Right cardiac atrium (tissue), 5 donors: ENCODE measurements at regions not wholly inside any gene's neighbourhood (a gene's known extent, or its start where the extent isn't known, plus 50 kb on each side); places are given as distances from the start of the nearest gene placed in this dataset.
A peak's percentile ranks its signal among the peaks of the same experiment; 100 is the strongest.

Experiments
- ATAC-seq, 2 donors: fragments of 200-7000 bp; cut with Tn5 transposase; one replicate each; pipeline versions ENCODE4 v1.8.0 to v1.9.1; 2020; ENCODE audit warnings: moderate library complexity in 2 of 2, mild to moderate bottlenecking in 1 of 2
- DNase-seq, 3 donors: peaks; one replicate each; pipeline ENCODE4 v3.0.0-alpha.2; 2020
- H3K27ac ChIP-seq: one replicate; pipeline ENCODE4 v1.5.1; 2013; ENCODE audit warnings: mild to moderate bottlenecking, low read length, control low read depth, moderate library complexity
- H3K27me3 ChIP-seq: one replicate; pipeline ENCODE4 v1.6.1; 2013; ENCODE audit not compliant: control insufficient read depth, insufficient read depth
- H3K4me1 ChIP-seq: one replicate; pipeline ENCODE4 v1.6.1; 2013; ENCODE audit warnings: low read length; ENCODE audit not compliant: control insufficient read depth, insufficient read depth
- H3K4me3 ChIP-seq: one replicate; pipeline ENCODE4 v1.5.1; 2013; ENCODE audit warnings: low read length, control low read depth
- H3K9me3 ChIP-seq: one replicate; pipeline ENCODE4 v1.6.1; 2013; ENCODE audit warnings: low read length; ENCODE audit not compliant: control insufficient read depth
- WGBS: extraction: QIAGEN DNeasy Blood & Tissue Kit; methylation state at CpG from one replicate; pipeline ENCODE4 v1.1.7; 2013; 5-methylcytosine and 5-hydroxymethylcytosine counted together
- intact Hi-C, 4 donors: fragments of 100-400 bp; cut with DNase I; formaldehyde crosslinking; loops; one replicate each; pipeline versions ENCODE4 v1.11.0 to v1.14.0; 2022 to 2023
- donor health status: healthy with polysubstance abuse.
- donor health status: DM: no; HTN: yes; CAD: no.
- donor health status: DM: no; HTN: no; CAD: no.
- donor health status: DM: no; HTN: yes; CAD: no; lungs with severe emphysema.
- donor health status: DM: yes; HTN: yes; CAD: no.

DNA sequence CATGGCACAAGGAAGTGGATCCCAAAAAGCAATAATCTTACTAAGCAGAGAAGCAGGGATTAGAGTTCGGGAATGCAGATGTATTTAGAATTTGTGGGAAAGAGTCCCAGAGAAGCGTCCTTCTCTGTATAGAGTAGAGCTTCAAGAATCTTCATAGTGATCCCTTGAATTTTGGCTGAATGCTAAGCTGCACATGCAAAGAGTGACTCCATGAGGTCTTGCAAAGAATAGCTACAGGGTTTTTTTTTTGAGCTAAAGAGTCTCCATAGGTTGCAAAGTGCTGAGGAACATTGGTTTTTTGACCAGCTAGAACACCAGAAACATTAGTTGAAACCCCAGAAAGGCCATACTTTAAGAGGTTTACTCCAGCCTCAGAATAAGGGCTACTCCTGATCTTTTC is 206.7 kb downstream of the CTH start:
- Histone ChIP-seq H3K4me1 (no peaks in the 10 kb centered on the region), H3K4me3 (no peak overlapping the region), H3K9me3 (no peaks in the 10 kb centered on the region), H3K27me3 (no peaks in the 10 kb centered on the region), H3K27ac (no peak overlapping the region)
- ATAC-seq (no peak), DNase-seq (no peak)
- intact Hi-C loops = no loop called here
- 75% methylated on average over 2 of the region's 2 CpGs for WGBS

DNA sequence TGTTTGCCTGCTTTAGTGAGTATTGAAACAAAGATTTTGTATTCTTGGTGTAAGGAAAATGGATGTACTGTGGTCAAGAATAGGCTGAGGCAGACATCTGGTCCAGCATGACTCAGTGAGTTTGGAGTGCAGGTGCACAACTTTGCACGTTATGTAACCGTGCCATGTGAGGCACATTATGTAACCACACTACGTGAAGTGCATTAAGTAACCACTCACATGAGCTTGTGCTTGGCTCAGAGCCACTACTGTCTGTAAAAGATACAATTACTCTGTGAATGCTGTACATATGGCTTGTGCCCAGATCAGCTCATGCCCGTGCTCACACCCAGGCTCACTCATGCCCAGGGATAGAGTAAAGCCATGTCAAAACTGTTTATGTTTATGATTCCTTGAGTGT is 216.8 kb downstream of the CTH start:
- 51% methylated on average over 4 of the region's 4 CpGs for WGBS
- Histone ChIP-seq H3K27ac (no peak overlapping the region), H3K4me1 (no peaks in the 10 kb centered on the region), H3K4me3 (no peak overlapping the region), H3K27me3 (no peaks in the 10 kb centered on the region), H3K9me3 (no peaks in the 10 kb centered on the region)
- intact Hi-C loops = no loop called here
- DNase-seq (no peak), ATAC-seq (no peak)

DNA sequence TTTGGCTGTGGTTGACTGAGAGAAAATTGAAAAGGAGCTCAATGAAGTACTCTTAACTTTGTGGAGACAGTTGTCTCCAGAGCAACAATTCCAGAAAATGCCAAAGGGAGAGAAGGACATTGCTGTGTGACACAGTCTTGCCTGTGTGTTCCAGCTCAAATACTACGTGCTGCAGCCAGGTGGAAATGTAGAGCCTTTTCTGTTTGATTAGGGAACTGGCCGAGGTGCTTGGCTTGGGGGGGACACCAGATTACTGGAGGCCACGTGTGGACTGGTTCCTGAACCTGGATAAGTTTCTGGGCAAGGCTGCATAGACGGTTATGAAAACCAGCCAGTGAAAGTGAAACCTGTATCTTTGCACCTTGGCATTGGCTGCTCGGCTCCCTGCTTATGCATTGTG is 217.9 kb downstream of the CTH start:
- Histone ChIP-seq H3K27ac (no peak overlapping the region), H3K4me1 (no peaks in the 10 kb centered on the region), H3K9me3 (no peaks in the 10 kb centered on the region), H3K27me3 (no peaks in the 10 kb centered on the region), H3K4me3 (no peak overlapping the region)
- WGBS = 62% methylated on average over 5 of the region's 5 CpGs
- intact Hi-C loops = no loop called here
- DNase-seq (no peak), ATAC-seq (no peak)

DNA sequence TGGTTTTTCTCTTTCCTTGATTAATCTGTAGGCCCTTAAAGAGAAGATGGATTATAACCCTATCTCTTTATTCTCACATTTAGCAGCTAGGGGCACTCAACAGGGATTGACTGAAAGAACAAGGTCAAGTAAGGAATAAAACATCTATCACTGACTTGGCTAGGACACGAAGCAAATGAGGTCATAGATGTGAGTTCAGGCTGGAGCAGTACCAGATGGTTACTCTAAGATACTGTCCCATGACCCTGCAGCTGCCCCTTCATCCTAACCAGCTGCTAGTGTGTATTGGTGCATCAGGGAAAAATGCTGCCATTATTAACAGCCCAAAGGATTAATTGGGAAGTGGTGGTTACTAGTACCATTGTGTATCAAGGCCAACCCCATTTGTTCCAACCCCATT is 221.9 kb downstream of the CTH start:
- no peak overlapping the region for H3K27ac ChIP-seq
- peak in 1 of 2 donors; percentile 31 for ATAC-seq
- 27% methylated on average over 1 of the region's 1 CpG for WGBS
- H3K4me3 ChIP-seq = no peak overlapping the region
- no peaks in the 10 kb centered on the region for H3K27me3 ChIP-seq
- no peaks in the 10 kb centered on the region for H3K9me3 ChIP-seq
- no peak for DNase-seq
- no peaks in the 10 kb centered on the region for H3K4me1 ChIP-seq
- intact Hi-C loops = no loop called here

DNA sequence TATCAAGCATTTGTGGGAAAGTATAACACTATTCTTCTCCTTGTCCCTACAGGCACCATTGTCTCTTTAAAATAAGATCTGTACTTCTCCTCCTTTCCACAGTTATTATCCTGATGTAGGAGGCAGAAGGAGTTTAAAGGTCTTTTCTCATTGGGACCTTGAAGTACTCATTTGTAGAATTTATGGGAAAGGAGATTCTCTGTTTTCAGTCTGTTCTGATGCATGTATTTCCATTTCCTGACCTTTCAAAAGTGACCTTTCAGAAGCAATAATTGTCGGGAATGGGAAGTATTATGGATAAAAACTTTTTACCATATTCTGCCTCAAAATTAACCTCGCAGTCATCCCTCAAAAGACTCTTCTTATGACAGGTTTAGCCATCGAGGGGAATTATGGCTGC is 224.8 kb downstream of the CTH start:
- 73% methylated on average over 3 of the region's 3 CpGs for WGBS
- no peak for DNase-seq
- Histone ChIP-seq H3K4me1 (no peaks in the 10 kb centered on the region), H3K9me3 (no peaks in the 10 kb centered on the region), H3K4me3 (no peak overlapping the region), H3K27me3 (no peaks in the 10 kb centered on the region), H3K27ac (no peak overlapping the region)
- intact Hi-C loops = no loop called here
- ATAC-seq = no peak

DNA sequence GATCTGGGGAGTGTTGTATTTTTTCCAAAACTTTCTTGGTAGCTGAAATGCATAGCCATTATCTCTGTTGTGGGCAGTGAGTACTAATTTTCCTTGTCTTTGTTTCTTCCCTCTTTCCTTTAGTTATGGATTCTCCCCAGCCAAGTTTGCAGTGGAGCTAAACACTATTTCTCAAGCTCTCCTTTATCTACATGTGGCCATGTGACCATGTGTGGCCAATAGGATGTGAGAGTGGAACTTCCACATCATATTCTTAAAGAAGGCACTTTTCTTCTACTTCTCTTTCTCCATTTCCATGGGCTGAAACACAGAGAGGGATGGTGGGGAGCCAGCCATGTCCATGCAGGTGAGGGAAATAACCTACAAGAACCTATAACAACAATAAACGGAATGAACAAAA is 230.8 kb downstream of the CTH start:
- no peaks in the 10 kb centered on the region for H3K27me3 ChIP-seq
- DNase-seq (no peak), ATAC-seq (no peak)
- no peaks in the 10 kb centered on the region for H3K9me3 ChIP-seq
- 76% methylated on average over 1 of the region's 1 CpG for WGBS
- H3K4me1 ChIP-seq = no peaks in the 10 kb centered on the region
- H3K4me3 ChIP-seq = no peak overlapping the region
- intact Hi-C loops = no loop called here
- H3K27ac ChIP-seq = no peak overlapping the region

DNA sequence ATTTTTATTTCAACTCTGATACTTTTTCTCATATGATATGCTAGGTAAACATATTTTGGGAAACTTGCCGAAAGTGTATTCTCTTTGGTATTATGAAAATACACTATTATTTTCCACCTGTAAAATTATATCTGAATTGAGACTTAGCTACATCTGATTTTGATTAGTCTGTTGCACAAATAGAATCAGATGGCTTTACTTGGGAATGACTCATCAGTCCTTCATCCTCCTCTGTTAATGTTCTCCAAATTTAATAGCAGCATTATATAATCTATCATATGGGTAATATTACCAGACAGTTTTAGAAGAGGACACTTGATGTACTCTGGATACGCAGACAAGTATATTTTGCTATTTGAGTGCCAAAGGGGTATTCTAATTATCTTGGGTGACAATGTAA is 245.3 kb downstream of the CTH start:
- no peak overlapping the region for H3K27ac ChIP-seq
- no peaks in the 10 kb centered on the region for H3K27me3 ChIP-seq
- WGBS = 88% methylated on average over 2 of the region's 2 CpGs
- no peaks in the 10 kb centered on the region for H3K9me3 ChIP-seq
- H3K4me3 ChIP-seq = no peak overlapping the region
- H3K4me1 ChIP-seq = no peaks in the 10 kb centered on the region
- ATAC-seq (no peak), DNase-seq (no peak)
- intact Hi-C loops = no loop called here

DNA sequence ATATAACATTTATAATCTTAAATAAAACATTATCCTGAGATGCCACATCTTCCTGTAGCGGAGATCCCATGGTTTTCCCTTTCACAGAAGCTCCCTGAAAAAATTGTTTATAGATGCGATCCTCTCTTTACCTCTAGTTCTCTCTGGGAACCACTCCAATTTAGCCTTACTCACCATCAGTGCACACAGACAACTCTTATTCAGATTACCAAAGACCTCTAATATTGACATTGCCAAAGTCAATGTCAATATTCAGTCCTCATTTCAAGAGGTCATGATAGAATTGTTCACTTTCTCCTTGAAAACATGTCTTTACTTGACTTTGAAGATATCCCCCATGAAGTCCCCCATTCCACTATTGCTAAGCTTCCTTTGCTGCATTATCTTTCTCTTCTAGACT is 248.8 kb downstream of the CTH start:
- intact Hi-C loops = no loop called here
- WGBS = 84% methylated on average over 2 of the region's 2 CpGs
- DNase-seq (no peak), ATAC-seq (no peak)
- Histone ChIP-seq H3K9me3 (no peaks in the 10 kb centered on the region), H3K27me3 (no peaks in the 10 kb centered on the region), H3K4me3 (no peak overlapping the region), H3K27ac (no peak overlapping the region), H3K4me1 (no peaks in the 10 kb centered on the region)

DNA sequence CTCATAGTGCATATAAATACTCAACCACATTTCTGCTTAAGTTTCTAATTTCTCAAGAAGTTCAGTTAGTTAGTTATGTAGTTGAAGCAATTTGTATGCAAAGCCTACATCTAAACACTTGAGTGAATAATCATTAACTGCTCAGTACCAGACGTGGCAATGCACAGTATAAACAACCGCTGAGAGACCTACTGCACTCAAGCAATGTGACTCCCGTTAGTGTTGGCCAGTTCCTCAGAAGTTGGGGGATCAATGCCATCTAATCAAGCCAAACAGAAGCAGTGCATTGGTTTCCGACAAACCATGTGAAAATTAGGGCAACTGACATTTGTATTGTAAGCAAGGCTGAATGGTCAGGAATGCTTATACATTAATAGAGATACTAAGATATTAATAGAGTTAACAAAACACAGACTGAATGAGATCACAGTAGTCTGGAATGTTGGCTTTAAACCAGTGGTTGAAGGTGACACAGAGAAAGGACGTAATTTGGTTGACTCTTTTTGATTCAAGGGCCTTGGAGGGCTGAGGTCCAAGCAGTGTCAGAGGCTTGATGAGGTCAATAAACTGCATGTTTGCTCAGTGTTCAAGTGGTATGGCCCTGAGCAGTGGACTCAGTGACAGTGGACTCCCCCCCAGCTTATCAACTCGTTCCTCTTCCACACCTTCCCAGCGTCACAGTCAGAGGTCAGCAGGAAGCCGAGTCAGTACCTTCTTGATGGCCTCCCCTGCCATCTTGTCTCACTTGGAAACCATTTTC is 255.5 kb downstream of the CTH start:
- 65% methylated on average over 8 of the region's 8 CpGs for WGBS
- H3K9me3 ChIP-seq = no peaks in the 10 kb centered on the region
- no peaks in the 10 kb centered on the region for H3K4me1 ChIP-seq
- DNase-seq (no peak), ATAC-seq (no peak)
- no peaks in the 10 kb centered on the region for H3K27me3 ChIP-seq
- intact Hi-C loops = no loop called here
- H3K4me3 ChIP-seq = no peak overlapping the region
- H3K27ac ChIP-seq = no peak overlapping the region

DNA sequence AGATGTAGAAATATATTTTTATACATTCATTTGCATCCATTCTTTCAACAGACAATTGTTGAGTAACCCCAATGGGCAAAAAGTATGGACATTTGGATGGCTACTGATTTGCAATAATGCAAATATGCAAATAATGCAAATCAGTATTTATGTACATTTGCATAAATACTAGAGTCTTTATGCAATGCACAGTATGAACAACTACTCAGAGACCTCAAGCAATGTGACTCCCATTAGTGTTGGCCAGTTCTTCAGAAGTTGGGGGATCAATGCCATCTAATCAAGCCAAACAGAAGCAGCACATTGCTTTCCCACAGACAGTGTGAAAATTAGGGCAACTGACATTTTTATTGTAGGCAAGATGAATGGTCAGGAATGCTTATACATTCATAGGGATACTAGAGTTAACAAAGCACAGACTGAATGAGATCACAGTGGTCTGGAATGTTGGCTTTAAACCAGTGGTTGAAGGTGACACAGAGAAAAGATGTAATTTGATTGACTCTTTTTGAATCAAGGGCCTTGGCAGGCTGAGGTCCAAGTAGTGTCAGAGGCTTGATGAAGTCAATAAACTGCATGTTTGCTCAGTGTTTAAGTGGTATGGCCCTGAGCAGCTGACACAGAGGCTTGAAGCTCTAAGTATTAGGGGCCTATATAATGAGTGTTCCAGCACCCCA is 256.6 kb downstream of the CTH start:
- Histone ChIP-seq H3K27ac (no peak overlapping the region), H3K4me1 (no peaks in the 10 kb centered on the region), H3K9me3 (no peaks in the 10 kb centered on the region), H3K4me3 (no peak overlapping the region), H3K27me3 (no peaks in the 10 kb centered on the region)
- intact Hi-C loops = no loop called here
- DNase-seq = no peak
- no peak for ATAC-seq

DNA sequence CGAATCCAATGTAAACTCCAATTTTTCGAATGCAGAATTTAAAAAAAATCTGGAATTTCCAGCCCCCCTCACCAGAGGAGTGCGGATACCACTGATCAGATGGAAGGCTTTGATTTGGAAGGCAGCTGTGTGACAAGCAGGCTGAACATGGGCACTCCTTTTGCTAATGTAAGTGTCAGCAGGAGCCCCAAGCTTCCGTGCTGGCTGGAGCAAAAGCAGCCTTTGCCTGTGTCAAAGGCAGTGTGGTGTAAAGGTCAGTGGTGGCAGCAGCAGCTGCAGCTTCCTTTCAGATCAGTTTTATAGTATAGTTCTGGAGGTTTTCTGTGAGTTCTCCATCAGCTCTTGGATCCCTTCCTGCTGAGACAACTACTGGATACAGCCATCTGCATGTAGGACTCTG is 259.9 kb downstream of the CTH start:
- Histone ChIP-seq H3K27ac (no peak overlapping the region), H3K4me1 (no peaks in the 10 kb centered on the region), H3K27me3 (no peaks in the 10 kb centered on the region), H3K4me3 (no peak overlapping the region), H3K9me3 (no peaks in the 10 kb centered on the region)
- no peak for ATAC-seq
- no peak for DNase-seq
- WGBS = 74% methylated on average over 4 of the region's 4 CpGs
- intact Hi-C loops = no loop called here
